NCI-H1930 (cell line): ENCODE measurements at regions not wholly inside any gene's neighbourhood (a gene's known extent, or its start where the extent isn't known, plus 50 kb on each side); places are given as distances from the start of the nearest gene placed in this dataset.
A peak's percentile ranks its signal among the peaks of the same experiment; 100 is the strongest.

Source experiments
- DNase-seq, 2 experiments: peaks; one replicate each; lab custom pipeline; 2025; lab: John Stamatoyannopoulos, UW

DNA sequence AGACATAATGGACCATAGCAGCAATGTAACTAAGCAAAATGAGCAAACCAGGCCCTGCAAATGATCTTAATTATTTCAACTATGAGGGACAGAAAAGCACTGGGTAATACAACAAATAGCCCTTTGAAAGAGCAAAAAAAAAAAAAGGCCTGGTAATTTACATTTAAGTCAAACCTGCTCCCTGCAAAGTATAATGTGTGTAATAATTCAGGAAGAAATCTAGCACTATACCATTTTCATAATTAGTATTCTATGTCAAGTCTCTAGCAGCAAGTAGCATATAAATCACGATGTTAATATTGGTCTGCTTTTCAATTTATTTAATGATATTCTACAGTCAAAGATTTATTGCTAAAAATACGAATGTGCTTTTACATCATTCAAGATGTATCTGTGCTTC, 489.6 kb downstream of the BMP2 start:
- DNase-seq, result no peak

DNA sequence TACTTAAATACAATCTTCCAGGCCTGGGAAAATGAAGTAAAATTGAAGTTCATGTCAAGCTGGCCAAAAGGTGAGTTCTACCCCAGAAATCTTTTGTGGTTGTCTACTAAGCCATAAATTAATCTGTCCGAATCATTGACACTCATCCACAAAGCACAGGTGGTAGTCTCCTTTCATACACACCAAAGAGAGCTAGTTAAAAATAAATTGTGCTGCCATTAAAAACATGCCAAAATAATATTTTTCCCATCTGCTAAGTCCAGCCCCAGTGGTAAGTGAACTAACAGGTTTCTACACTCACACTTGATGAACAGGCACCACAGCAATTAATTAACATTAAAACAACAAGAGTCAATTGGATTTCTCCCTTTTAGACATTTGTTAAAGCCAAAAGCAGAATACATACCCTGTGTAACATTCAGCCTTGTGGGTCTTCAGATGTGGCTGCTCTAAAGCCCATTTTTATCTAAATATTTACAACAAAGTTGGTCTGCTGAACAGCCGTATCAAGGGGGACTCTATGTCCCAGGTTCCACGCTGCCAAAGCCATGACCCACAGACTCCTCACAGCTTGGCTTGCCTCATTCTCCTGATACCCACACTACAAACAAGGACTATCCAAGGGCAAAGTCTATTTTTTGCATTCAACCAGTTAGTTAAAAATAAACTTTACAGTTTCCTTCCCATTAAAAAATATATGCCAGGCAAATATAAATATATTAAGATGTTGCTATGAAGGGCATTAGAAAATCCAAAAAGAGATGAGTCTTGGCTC, 490.4 kb downstream of the BMP2 start:
- no peak for DNase-seq

DNA sequence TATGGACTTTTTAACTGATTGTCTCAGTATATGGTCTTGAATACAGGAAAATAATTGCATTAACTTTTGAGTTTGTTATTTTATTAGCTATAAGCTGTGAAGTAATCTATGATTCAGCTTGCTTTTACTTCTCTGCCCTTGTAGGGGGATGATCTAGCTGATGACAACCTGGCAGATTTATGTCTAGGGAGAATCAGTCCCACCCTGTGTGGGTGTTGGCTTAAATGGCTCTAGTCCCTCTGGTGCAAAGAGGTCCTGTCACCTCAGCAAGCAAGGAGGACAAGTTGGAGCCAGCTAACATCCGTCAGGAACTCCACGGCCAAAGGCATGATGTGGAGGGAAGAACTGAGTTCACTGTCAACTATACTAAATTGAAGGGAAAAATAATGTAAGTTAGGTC, 495.3 kb downstream of the BMP2 start:
- DNase-seq, result no peak

DNA sequence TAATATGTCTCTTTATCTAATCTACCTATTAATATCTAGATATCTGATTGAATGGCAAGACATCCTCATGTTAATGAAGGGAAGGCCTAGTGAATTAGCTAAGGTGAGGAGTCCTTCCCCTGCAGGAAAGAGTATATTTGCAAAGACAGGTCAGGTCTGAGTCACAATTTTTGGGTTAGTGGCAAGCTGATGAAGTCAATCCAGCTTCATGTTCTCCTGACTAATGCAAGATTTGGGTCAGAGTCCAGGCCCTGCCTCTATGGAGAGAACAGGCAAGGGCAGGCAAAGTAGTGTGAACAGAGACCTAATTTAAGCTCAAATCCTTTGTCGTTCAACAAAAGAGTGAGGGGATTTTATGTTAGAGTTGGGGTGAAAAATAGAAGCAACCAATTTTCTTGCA, 496.7 kb downstream of the BMP2 start:
- no peak for DNase-seq

DNA sequence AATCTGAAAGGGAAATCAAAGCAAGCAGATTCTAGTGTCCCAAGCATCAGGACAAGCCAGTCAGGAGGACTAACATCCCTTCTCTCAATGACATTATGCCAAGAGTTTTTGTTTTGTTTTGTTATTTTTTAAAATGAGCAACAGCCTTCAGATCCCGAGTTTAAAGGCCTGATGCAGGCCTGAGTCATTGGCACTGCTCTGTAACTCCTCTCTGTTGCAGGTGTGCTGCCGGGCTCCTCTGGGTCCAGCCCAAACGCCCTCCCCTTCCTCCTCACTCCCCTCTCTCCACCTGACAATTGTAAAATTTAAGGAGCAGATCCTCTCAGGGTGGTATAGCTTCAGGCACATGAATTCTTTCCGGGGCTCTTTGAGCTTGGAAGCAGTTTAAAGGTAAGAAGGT, 502.0 kb downstream of the BMP2 start:
- no peak for DNase-seq

DNA sequence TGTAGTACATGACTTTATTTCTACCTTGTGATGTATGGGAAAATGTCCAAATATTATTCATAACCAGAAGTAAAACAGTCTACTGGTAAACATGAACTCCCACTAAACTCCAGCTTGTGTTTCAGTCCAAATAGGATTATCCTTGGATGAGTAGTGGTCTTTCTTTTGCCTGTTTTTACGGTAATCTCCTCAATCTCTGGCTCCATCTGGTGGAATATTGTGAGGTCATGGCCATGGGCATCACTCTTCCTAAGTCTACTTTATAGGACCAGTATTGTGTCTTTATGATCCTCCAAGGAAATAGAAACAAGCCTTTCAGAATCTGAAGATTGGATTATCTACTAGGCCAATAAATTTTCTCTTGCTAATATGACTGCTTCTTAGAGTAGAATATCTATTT, 505.0 kb downstream of the BMP2 start:
- peak in 1 of 2 experiments; percentile 16 for DNase-seq

DNA sequence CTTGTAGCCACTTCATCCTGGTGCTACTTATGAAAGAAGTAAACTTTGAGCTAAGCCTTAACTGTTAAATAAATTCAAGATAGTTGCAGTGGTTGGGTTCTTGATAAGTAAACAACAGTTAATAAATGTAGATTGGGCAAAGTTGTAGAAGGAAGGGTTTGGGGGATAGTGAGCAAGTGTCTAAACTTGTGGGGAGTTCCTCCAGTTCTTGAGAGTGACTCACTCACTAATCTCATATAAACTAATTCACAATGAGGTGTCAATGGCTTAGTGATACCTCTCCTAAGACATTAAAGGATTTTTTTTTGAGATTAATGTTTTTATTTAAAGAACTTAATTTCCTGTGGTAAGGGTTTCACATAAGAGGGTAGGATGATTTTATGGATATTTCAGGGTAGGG, 507.4 kb downstream of the BMP2 start:
- no peak for DNase-seq

DNA sequence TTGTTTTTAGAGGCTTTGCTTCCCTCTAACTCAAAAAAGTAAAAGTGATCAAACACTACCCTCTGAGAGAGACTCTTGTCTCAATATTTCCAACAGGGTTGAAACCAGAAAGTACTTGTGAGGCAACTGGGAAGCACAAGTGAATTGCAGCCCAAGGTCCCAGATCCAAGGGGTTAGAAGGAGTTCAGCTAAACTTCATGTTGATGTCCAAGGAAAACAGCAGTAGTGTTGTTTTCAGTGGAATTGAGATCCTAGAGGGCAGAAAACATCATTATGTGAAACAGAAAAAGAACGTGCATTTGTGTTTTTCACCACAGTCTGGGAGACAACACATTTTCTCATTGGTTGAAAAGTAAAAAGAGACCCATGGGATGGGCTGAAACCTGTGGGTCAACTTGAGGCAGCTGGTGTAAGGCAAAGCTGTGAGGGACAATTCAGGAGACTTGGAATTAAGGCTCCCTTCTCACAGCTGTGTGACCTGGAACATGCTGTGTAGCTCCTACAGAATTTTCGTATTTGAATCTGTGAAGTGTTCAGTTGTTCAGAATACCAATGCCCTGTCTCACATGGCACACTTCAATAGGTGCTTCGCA, 508.3 kb downstream of the BMP2 start:
- no peak for DNase-seq

DNA sequence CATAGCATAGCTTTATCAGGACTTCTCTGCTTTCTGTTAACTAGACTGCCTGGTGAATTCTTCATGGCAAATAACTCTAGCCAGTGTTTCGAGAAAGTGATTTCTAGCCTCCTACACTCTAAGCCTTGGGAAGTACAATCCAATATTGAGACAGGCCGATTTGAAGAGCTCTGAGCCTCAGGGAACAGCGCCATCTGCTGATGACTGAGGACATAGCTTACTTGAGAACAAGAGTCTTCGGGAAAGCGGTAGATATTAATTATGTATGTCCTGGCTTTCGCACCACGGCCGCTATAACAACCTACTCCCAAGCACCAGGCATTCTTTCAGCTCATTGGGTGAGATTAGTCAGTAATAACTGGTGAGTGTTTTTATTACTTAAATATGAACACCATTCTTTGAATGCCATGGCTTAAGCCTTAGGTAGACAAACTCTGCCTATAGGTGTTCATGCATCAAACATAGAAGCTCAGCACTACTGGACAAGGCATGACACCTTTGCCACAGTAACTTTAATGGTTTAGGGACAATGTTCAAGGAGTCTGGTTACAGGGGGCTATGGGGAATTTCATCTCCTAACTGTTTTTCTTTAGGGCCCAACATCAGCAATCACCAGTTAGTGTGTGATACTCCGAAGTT, 518.6 kb downstream of the BMP2 start:
- DNase-seq, result peak; percentile 36 to 53

DNA sequence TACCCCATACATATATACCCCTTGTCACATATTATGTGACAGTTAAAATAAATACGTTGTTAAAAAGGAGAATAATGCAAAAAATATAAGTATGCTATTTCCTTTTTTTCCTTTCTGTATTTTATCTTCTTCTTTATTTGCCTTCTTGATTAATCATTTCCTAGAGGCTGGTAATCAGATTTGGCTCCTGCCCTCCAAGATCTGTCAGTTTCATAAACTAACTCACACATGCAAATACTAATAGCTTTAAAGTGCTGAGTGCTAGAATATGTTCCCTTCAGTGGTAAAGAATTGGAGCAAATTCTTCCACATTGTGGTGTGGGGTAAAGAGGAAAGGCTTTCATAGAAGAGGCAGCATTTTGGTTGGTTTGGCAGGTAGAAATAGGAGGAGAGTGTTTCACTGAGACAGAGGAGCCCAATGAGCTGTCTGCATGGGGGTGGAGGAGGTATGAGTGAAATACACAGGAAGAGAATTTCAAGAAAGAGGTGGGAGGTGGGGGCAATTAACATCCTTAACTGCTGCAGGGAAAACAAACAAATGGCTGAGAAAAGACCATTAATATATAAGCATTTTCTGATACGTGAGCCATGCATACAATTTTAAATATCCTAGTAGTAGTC, 523.9 kb downstream of the BMP2 start:
- no peak for DNase-seq

DNA sequence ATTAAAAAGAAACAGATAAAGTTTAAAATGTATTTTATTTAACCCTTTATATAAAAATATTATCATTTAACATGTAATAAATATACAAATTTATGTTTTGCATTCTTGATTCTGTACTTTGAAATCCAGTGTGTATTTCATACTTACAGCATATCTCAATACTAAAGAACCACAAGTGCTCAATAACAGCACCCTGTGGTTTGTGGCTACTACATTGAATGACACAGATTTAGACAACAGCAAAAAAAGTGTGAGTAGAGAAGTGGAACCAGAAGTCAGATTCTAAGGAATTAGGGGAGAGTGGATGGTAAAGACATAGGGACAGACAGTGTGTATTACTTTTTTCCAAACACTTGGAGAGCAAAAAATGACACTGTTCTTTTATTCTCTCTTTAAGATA, 524.5 kb downstream of the BMP2 start:
- no peak for DNase-seq

DNA sequence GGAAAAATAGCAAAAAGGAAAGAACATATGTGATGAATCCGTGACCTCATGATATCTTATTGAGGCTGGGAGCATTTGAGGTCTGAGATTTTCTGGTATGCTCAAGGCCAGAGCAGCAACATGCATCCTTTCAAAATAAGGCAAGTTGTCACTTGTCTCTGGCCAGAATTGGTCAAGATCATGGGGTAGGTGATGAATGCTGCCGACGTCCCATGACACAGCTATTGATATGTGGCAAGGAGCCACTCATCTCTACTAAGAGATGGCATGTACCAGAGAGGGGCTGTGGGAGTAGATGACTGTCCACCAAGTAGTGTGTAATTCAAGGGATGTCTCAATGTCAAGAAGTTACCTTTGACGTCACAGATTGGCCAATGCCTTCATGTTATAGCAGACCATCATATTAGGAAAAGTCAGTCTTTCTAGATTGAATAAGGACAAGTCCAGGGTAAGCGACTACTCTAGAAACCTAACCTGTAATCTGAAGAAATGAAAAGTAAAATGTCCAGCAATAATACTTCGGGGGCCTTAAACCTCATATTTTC, 527.4 kb downstream of the BMP2 start:
- no peak for DNase-seq

DNA sequence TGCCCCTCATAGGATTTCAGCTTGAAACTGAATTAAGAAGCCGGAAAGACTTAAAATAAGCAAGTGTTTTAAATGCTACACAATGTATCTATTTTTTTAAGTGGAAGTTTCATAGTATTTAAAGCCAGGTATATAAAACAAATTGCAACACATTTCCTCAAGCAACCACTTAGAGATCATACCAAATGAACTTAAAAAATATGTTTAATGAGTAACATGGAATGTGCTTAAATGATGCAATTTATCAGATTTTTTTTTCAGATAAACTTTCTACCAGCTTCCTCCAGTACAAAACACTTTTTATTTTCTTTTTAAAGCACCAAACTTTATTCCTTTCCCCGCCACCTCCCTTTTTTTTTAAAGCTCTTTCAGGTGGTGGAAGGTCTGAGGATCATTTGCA, 534.3 kb downstream of the BMP2 start:
- DNase-seq, result no peak

DNA sequence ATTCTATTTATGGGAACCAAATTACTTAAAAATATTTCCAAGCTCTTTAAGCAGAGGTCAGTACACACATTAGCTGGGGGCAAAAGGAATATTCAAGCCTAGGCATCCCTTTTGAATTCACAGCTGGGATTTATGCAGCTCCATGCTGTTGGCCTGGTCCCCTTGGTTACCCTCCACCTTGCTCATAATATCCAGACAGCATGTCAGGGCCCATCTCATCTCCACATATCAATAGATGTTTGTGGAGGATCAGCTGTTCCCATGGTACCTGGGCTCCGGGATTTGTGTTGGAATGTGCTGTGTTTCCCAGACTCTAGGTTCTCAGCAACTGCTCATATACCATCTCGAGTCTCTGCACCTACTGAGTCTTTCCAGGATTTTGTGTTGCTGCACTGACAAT, 534.8 kb downstream of the BMP2 start:
- no peak for DNase-seq

DNA sequence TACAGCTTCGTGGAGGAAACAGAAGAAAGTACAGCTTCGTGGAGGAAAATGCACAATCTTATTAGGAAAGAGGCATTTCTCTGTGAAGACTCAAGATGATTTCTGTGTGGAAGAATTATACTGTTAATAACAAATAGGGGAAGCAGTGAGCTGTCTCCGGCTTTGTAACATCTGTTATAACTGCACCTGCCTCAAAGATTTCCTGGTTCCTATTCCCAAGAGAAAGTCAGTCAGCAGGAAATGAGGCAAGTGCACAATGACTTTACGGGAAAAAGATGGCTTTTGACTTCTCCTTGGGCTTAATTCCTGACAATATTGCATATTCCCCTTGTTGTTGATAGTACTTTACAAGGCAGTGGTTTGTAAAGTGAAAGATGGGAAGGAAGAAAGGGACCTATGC, 538.5 kb downstream of the BMP2 start:
- no peak for DNase-seq

DNA sequence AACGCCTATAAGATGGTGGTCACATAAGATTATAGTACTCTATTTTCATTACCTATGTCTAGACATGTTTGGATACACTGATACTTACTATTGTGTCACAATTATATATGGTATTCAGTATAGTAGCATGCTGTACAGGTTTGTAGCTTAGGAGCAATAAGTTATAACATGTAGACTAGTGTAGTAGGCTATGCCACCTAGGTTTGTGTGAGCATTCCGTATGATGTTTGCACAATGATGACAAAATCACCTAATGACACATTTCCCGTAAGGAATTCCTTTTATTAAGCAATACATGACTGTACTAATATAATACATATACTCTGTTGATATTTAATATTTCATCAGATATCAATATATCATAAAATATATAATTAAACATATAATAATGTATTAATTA, 540.7 kb downstream of the BMP2 start:
- no peak for DNase-seq

DNA sequence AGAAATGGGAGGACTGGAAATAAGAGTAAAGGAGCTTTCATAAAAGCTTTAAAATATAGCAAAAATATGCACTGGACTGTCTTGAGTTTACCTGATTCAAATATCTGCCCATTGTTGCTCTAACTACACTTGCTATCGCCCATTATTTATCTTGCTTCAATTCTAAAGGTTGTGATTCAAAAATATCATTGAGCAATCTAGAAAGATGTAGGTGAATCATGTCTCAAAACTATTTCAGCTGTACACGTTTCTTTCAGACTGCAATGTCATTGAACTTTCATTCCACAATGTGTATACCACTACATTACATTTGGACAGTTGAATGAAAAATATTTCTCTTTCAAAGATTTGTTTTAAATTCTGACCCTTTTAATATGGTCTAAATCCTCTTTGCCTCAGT, 545.6 kb downstream of the BMP2 start:
- DNase-seq, result no peak

DNA sequence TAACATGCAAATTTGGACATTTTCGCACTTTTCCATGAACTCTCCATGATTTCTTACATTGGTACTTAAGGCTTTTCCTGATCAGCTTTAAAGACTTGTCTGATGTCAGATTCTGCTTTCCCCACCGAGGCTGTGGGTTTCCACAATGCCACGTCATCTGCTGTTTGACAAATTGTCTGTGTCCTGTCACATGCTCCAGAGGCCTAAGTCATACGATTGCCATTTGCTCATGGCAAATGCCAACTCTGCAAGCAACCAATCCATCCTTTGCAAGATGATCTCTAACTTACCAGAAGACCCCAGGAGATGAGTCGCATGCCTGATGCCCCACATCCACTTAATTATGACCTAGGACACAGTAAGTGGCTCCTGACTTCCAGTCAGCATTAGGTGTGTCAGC, 556.5 kb downstream of the BMP2 start:
- DNase-seq, result no peak

DNA sequence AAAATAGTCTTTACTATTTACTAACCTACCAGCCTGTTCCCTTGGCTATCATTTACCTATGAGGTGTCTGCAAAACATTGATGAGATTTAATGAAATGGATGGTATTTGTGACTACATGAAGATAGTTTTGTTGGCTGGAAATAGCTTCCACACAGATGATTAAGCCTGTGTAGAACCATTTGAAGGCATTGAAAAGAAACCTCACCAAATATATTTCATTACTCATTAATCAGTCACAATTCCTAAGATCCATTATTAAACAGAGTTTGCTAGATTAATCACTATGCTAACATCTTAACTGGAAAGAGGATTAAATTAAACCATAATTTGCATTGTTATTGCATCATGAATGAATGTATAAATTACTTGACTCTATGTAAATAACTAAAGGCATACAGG, 560.3 kb downstream of the BMP2 start:
- DNase-seq, result no peak

DNA sequence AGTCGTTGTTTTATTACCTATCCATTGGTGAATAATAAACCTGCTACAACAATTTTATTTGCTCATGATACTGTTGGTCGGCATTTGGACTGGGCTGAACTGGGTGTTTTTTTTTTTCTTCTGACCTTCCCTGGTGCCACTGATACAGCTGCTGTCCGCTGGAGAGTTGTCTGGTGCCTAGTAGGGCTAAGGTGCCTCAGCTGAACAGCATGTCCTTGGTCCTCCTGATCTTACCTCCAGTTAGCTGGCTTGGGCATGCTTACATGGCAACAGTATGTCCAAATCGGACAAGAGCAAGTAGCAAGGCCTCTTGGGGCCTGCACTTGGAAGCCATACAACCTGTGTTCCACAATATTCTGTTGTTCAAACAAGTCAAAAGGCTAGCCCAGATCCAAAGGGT, 563.4 kb downstream of the BMP2 start:
- no peak for DNase-seq

DNA sequence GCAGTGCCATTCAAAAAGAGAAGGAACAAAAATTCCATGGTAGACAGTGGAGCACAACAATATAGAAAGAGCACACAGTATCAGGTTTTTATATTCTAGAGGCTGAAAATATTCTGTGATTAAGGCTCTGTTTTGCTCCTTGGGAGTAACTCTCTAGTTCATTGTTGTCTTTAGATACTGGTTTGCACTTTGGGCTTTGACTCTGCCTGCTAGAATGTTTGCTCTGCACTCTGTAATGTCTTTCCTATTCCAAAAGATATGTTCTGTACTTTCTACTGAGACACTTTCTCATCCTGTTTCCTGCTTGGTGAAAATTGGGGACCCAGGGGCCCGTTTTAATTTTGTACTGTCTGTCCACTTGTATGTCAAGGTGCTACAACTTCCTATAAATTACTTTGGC, 564.7 kb downstream of the BMP2 start:
- DNase-seq, result no peak

DNA sequence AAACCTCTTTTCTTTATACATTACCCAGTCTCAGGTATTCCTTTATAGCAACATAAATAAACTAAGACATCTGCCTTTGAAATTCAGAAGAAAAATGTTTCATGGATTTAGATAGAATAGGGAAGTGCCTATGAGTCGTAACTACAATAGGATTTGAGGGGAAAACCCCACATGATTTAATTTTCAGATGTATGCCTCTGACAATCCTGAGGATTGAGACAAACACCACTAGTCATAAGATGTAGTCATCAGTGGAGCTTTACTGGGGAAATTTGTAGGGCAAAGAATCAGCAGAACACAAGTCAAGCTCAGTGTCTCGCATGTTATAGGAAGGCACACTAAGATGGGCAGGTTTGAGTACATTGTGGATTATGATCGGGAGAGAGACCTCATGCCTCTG, 566.4 kb downstream of the BMP2 start:
- DNase-seq, result no peak

DNA sequence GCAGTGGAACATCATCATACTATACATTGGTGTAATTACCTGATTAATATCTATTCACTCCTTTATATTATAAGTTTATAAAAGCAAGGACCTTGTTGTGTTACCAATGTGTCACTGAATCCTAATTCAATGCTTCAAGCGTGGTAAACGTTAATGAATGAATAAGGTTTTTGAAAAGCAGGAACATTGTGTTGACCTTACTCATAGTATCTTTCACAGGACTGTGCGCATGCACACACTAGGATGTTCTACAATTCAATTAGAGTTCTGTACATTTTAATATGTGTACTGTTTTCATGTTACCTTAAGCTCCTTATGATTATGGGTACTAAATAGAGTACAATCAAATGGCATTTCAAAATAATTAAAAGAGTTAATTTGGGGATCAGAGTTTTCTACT, 578.5 kb downstream of the BMP2 start:
- no peak for DNase-seq
